ENCODE measurements at regions not wholly inside any gene's neighbourhood (a gene's known extent, or its start where the extent isn't known, plus 50 kb on each side); places are given as distances from the start of the nearest gene placed in this dataset.

- TF ChIP-seq TIGD3 (CRISPR knock-in tag; IDR thresholded peaks at IDR 0.05; ENCODE audit: borderline replicate concordance), result no peak
- TF ChIP-seq, protein P1, sequence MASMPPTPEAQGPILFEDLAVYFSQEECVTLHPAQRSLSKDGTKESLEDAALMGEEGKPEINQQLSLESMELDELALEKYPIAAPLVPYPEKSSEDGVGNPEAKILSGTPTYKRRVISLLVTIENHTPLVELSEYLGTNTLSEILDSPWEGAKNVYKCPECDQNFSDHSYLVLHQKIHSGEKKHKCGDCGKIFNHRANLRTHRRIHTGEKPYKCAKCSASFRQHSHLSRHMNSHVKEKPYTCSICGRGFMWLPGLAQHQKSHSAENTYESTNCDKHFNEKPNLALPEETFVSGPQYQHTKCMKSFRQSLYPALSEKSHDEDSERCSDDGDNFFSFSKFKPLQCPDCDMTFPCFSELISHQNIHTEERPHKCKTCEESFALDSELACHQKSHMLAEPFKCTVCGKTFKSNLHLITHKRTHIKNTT (CRISPR knock-in tag; IDR thresholded peaks at IDR 0.05), result no peak
These were observed 637.8 kb downstream of the RAB28 start for GRCh38 chr4:12846368-12846767.

Measured in HepG2 (cell line).